ENCODE measurements at regions not wholly inside any gene's neighbourhood (a gene's known extent, or its start where the extent isn't known, plus 50 kb on each side); places are given as distances from the start of the nearest gene placed in this dataset.

DNA sequence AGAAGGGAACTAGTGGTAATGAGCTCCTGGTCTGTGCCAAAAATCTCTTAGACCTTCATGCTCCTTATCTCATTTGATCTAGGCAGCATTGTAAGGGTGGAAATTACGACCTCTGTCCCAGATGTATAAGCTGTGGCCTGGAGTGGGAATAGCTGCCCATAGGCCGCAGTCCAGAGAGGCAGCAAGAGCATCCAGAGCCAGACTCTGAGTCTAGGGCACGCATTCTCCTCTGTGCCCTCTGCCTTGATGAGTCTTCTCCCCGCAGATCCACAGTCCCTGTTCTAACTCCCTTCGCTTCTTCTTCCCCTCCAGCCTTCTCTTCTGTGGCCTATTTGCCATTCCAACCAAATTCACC is 304.6 kb downstream of the MYCN start:
- TF ChIP-seq RAD21 (IDR thresholded peaks at IDR 0.05; ENCODE audit: low read length) (no peak), POLR2A (IDR thresholded peaks at IDR 0.05; ENCODE audit: low read depth, low read length) (no peak), MAZ (IDR thresholded peaks at IDR 0.05; ENCODE audit: borderline replicate concordance, low read depth, low read length) (no peak), RCOR1 (IDR thresholded peaks at IDR 0.05; ENCODE audit: insufficient replicate concordance, low read length) (no peak), RFX5 (IDR thresholded peaks at IDR 0.05; ENCODE audit: low read depth, low read length) (no peak), FOS (IDR thresholded peaks at IDR 0.05; ENCODE audit: low read depth, low read length) (no peak)
- TF ChIP-seq, protein P1, sequence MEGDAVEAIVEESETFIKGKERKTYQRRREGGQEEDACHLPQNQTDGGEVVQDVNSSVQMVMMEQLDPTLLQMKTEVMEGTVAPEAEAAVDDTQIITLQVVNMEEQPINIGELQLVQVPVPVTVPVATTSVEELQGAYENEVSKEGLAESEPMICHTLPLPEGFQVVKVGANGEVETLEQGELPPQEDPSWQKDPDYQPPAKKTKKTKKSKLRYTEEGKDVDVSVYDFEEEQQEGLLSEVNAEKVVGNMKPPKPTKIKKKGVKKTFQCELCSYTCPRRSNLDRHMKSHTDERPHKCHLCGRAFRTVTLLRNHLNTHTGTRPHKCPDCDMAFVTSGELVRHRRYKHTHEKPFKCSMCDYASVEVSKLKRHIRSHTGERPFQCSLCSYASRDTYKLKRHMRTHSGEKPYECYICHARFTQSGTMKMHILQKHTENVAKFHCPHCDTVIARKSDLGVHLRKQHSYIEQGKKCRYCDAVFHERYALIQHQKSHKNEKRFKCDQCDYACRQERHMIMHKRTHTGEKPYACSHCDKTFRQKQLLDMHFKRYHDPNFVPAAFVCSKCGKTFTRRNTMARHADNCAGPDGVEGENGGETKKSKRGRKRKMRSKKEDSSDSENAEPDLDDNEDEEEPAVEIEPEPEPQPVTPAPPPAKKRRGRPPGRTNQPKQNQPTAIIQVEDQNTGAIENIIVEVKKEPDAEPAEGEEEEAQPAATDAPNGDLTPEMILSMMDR (conservative IDR thresholded peaks at IDR 0.05; ENCODE audit: low read depth, low read length) = no peak
- TF ChIP-seq, protein P2, sequence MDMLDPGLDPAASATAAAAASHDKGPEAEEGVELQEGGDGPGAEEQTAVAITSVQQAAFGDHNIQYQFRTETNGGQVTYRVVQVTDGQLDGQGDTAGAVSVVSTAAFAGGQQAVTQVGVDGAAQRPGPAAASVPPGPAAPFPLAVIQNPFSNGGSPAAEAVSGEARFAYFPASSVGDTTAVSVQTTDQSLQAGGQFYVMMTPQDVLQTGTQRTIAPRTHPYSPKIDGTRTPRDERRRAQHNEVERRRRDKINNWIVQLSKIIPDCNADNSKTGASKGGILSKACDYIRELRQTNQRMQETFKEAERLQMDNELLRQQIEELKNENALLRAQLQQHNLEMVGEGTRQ (IDR thresholded peaks at IDR 0.05; ENCODE audit: low read depth, low read length) = no peak

All from IMR-90 (cell line).